IMR-90 (cell line): ENCODE measurements at regions not wholly inside any gene's neighbourhood (a gene's known extent, or its start where the extent isn't known, plus 50 kb on each side); places are given as distances from the start of the nearest gene placed in this dataset.

Source experiments
- ATAC-seq: fragments of 200-7000 bp; cut with Tn5 transposase; 2 replicates; pipeline ENCODE4 v1.9.1; 2020; ENCODE audit warnings: low read depth, mild to moderate bottlenecking, moderate library complexity
- BruUV-seq: library from RNA; stranded (reverse); fragments of 400-500 nt; replicated peaks from 2 replicates; lab custom pipeline; 2021; lab: Mats Ljungman, UMichigan
- CTCF ChIA-PET: fragments of 300-600 bp; formaldehyde crosslinking; extraction: SDS; loops from one replicate; lab custom pipeline; 2021; ENCODE audit warnings: antibody characterized with exemption; lab: Yijun Ruan, JAX
- POLR2A ChIA-PET: fragments of 300-600 bp; sonication (Branson Sonifier 250); formaldehyde crosslinking; loops from one replicate; lab custom pipeline; 2022; ENCODE audit warnings: antibody characterized with exemption; ENCODE audit not compliant: unreplicated experiment; lab: Charles Lee
- DNase-seq: peaks from one replicate; pipeline ENCODE4 v3.0.0; 2013
- H2AFZ ChIP-seq: replicated peaks from 2 replicates; pipeline ENCODE3; 2013; ENCODE audit warnings: low read length, mild to moderate bottlenecking; ENCODE audit not compliant: poor library complexity
- H2AK5ac ChIP-seq: 2 replicates; pipeline ENCODE4 v1.6.1; 2013; ENCODE audit warnings: low read depth, low read length, inconsistent platforms
- H2AK9ac ChIP-seq: replicated peaks from 2 replicates; pipeline ENCODE3; 2013; ENCODE audit warnings: mild to moderate bottlenecking, low read depth, low read length, moderate library complexity; ENCODE audit not compliant: poor library complexity
- H2BK120ac ChIP-seq: 2 replicates; pipeline ENCODE4 v1.6.1; 2013; ENCODE audit warnings: low read depth, low read length, inconsistent platforms
- H2BK15ac ChIP-seq: 3 replicates; pipeline ENCODE4 v1.6.1; 2013; ENCODE audit warnings: low read depth, low read length, inconsistent platforms
- H2BK20ac ChIP-seq: 2 replicates; pipeline ENCODE4 v1.6.1; 2013; ENCODE audit warnings: low read depth, mild to moderate bottlenecking, inconsistent platforms, low read length, moderate library complexity
- H2BK5ac ChIP-seq: 2 replicates; pipeline ENCODE4 v1.6.1; 2013; ENCODE audit warnings: mild to moderate bottlenecking, low read depth, low read length, inconsistent platforms; ENCODE audit not compliant: poor library complexity, severe bottlenecking
- H3K14ac ChIP-seq: replicated peaks from 2 replicates; pipeline ENCODE4 v1.6.1; 2013; ENCODE audit warnings: low read depth, low read length, inconsistent platforms
- H3K18ac ChIP-seq: 2 replicates; pipeline ENCODE4 v1.6.1; 2013; ENCODE audit warnings: low read depth, low read length, control low read depth
- H3K23ac ChIP-seq: 2 replicates; pipeline ENCODE4 v1.6.1; 2013; ENCODE audit warnings: low read depth, low read length, inconsistent platforms
- H3K27ac ChIP-seq: 2 replicates; pipeline ENCODE4 v1.5.1; 2013; ENCODE audit warnings: mild to moderate bottlenecking, control low read depth, low read length; ENCODE audit not compliant: insufficient read depth
- H3K27me3 ChIP-seq: 2 replicates; pipeline ENCODE4 v1.6.1; 2013; ENCODE audit warnings: low read length; ENCODE audit not compliant: control insufficient read depth, insufficient read depth
- H3K36me3 ChIP-seq: 2 replicates; pipeline ENCODE4 v1.6.1; 2013; ENCODE audit warnings: low read length, mixed read lengths; ENCODE audit not compliant: control insufficient read depth, insufficient read depth
- H3K4ac ChIP-seq: 2 replicates; pipeline ENCODE4 v1.6.1; 2013; ENCODE audit warnings: low read depth, low read length, inconsistent platforms
- H3K4me1 ChIP-seq: 2 replicates; pipeline ENCODE4 v1.6.1; 2013; ENCODE audit warnings: low read length, mixed read lengths; ENCODE audit not compliant: control insufficient read depth, insufficient read depth
- H3K4me2 ChIP-seq: 2 replicates; pipeline ENCODE4 v1.6.1; 2013; ENCODE audit warnings: low read depth, mild to moderate bottlenecking, control low read depth, low read length, moderate library complexity
- H3K4me3 ChIP-seq: 2 replicates; pipeline ENCODE4 v1.5.1; 2013; ENCODE audit warnings: low read depth, mild to moderate bottlenecking, control low read depth, low read length, moderate library complexity; ENCODE audit not compliant: insufficient read depth
- H3K56ac ChIP-seq: 2 replicates; pipeline ENCODE4 v1.6.1; 2013; ENCODE audit warnings: low read length, inconsistent platforms; ENCODE audit not compliant: insufficient read depth; ENCODE audit errors: extremely low read depth
- H3K79me1 ChIP-seq, 2 experiments: 2 replicates each; pipeline ENCODE4 v1.6.1; 2013; ENCODE audit warnings: low read length in 2 of 2, inconsistent platforms in 1 of 2, low read depth in 1 of 2
- H3K9ac ChIP-seq: 2 replicates; pipeline ENCODE4 v1.6.1; 2013; ENCODE audit warnings: low read depth, low read length, control low read depth
- H3K9me1 ChIP-seq: 2 replicates; pipeline ENCODE4 v1.6.1; 2013; ENCODE audit warnings: low read length, inconsistent platforms; ENCODE audit not compliant: insufficient read depth
- H3K9me3 ChIP-seq: 2 replicates; pipeline ENCODE4 v1.6.1; 2013; ENCODE audit warnings: low read length; ENCODE audit not compliant: control insufficient read depth, insufficient read depth
- H4K20me1 ChIP-seq: 2 replicates; pipeline ENCODE4 v1.6.1; 2013; ENCODE audit warnings: low read length, inconsistent platforms; ENCODE audit not compliant: insufficient read depth
- H4K5ac ChIP-seq: 2 replicates; pipeline ENCODE4 v1.6.1; 2013; ENCODE audit warnings: mild to moderate bottlenecking, low read depth, low read length, control low read depth
- H4K8ac ChIP-seq, 2 experiments: 2 replicates each; pipeline ENCODE4 v1.6.1; 2013; ENCODE audit warnings: low read depth in 2 of 2, low read length in 2 of 2, control low read depth in 1 of 2, inconsistent platforms in 1 of 2
- H4K91ac ChIP-seq: 2 replicates; pipeline ENCODE4 v1.6.1; 2013; ENCODE audit warnings: low read depth, low read length, inconsistent platforms; ENCODE audit not compliant: insufficient read depth
- BHLHE40 ChIP-seq: fragments of 150-350 bp; IDR thresholded peaks from 2 replicates; pipeline ENCODE4 v1.6.1; 2016; ENCODE audit warnings: mild to moderate bottlenecking, low read depth, low read length
- CEBPB ChIP-seq: IDR thresholded peaks from 2 replicates; pipeline ENCODE4 v1.6.1; 2012; ENCODE audit warnings: low read depth, low read length, improper control_type of control experiment
- CTCF ChIP-seq: conservative IDR thresholded peaks from 2 replicates; pipeline ENCODE4 v1.5.1; 2012; ENCODE audit warnings: mild to moderate bottlenecking, low read depth, low read length, improper control_type of control experiment
- FOS ChIP-seq: fragments of 150-350 bp; IDR thresholded peaks from 2 replicates; pipeline ENCODE4 v1.6.1; 2016; ENCODE audit warnings: low read depth, low read length
- MXI1 ChIP-seq: IDR thresholded peaks from 2 replicates; pipeline ENCODE4 v1.6.1; 2012; ENCODE audit warnings: low read depth, mild to moderate bottlenecking, low read length, moderate library complexity, borderline replicate concordance
- POLR2A ChIP-seq: IDR thresholded peaks from 2 replicates; pipeline ENCODE4 v1.6.1; 2012; ENCODE audit warnings: mild to moderate bottlenecking, low read depth, low read length
- RCOR1 ChIP-seq: IDR thresholded peaks from 2 replicates; pipeline ENCODE4 v1.6.1; 2012; ENCODE audit warnings: mild to moderate bottlenecking, low read length, improper control_type of control experiment; ENCODE audit not compliant: insufficient replicate concordance
- RFX5 ChIP-seq: IDR thresholded peaks from 2 replicates; pipeline ENCODE4 v1.8.0; 2012; ENCODE audit warnings: low read depth, mild to moderate bottlenecking, low read length, moderate library complexity
- SMC3 ChIP-seq: fragments of 150-350 bp; IDR thresholded peaks from 2 replicates; pipeline ENCODE4 v1.6.1; 2016; ENCODE audit warnings: low read depth, mild to moderate bottlenecking, antibody characterized with exemption, low read length, moderate library complexity
- WGBS, 2 experiments: methylation state at CpG; one replicate each; pipeline versions ENCODE4 v1.1.5 to v1.1.7; 2013; ENCODE audit warnings: missing lambda C conversion rate in 2 of 2; ENCODE audit not compliant: insufficient read length in 1 of 2; ENCODE audit errors: extremely low coverage in 2 of 2; 5-methylcytosine and 5-hydroxymethylcytosine counted together
- dilution Hi-C: fragments of 300-500 bp; cut with HindIII; formaldehyde crosslinking; loops from one replicate; pipeline ENCODE4 v1.14.3; 2018; ENCODE audit warnings: low sequenced_read_pairs; ENCODE audit not compliant: unreplicated experiment
- in situ Hi-C: fragments of 300-500 bp; cut with MboI; formaldehyde crosslinking; loops from 3 replicates; pipeline ENCODE4 v1.14.3; 2019; ENCODE audit warnings: low sequenced_read_pairs, inconsistent platforms, mixed read lengths
- intact Hi-C: fragments of 100-400 bp; cut with micrococcal nuclease; formaldehyde crosslinking; loops from 2 replicates; pipeline ENCODE4 v1.10.0; 2022
- TF ChIP-seq, protein P1 (sequence below): fragments of 150-350 bp; IDR thresholded peaks from 2 replicates; pipeline ENCODE4 v1.6.1; 2016; ENCODE audit warnings: low read depth, mild to moderate bottlenecking, low read length, moderate library complexity, borderline replicate concordance

DNA sequence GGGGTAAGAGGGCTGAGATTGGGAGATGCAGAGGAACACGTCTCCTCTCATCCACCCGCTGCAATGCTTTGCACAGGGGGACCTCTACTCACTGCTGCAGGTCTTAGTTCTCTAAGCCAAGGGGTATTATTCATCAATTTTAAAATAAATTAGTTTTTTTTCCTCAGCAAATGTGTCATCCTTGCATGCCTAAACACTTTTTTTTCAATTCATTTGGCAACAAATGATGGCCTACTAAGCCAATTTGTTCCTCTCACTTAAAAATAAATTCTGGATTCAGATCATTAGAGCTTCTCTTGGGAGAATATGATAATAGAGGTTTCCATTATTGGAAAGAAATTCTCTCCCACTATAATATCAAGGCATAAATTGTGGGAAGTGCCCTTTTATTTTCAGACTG, 338.3 kb downstream of the IRX1 start:
- Histone ChIP-seq H2BK20ac (no peak overlapping the region), H3K4me2 (no peak overlapping the region), H2AK9ac (no peak overlapping the region), H3K9ac (no peak overlapping the region), H3K56ac (no peak overlapping the region), H3K9me3 (peaks cover 19% of the 10 kb centered on the region), H3K4ac (no peak overlapping the region), H3K79me1 (no peaks in the 10 kb centered on the region), H4K20me1 (no peaks in the 10 kb centered on the region), H3K23ac (no peak overlapping the region), H3K4me3 (no peak overlapping the region), H3K36me3 (no peaks in the 10 kb centered on the region), H3K14ac (no peak overlapping the region), H3K18ac (no peak overlapping the region), H2AK5ac (no peak overlapping the region), H3K27ac (no peak overlapping the region), H3K9me1 (no peaks in the 10 kb centered on the region), H3K4me1 (no peaks in the 10 kb centered on the region), H3K27me3 (no peaks in the 10 kb centered on the region), H4K5ac (no peak overlapping the region), H2BK5ac (no peak overlapping the region), H4K91ac (no peak overlapping the region), H2BK15ac (no peak overlapping the region), H2BK120ac (no peak overlapping the region), H2AFZ (no peak overlapping the region), H4K8ac (no peak overlapping the region)
- intact Hi-C loops: no loop called here
- BruUV-seq: no TSS peak
- ATAC-seq (no peak), DNase-seq (no peak)
- in situ Hi-C loops: no loop called here
- CTCF ChIA-PET: no interaction called here
- POLR2A ChIA-PET: no interaction called here
- TF ChIP-seq BHLHE40: no peak
- TF ChIP-seq POLR2A: no peak
- TF ChIP-seq RFX5: no peak
- no peak for TF ChIP-seq FOS
- no peak for TF ChIP-seq CTCF
- TF ChIP-seq SMC3: no peak
- no peak for TF ChIP-seq CEBPB
- no peak for TF ChIP-seq RCOR1
- TF ChIP-seq, protein P1, sequence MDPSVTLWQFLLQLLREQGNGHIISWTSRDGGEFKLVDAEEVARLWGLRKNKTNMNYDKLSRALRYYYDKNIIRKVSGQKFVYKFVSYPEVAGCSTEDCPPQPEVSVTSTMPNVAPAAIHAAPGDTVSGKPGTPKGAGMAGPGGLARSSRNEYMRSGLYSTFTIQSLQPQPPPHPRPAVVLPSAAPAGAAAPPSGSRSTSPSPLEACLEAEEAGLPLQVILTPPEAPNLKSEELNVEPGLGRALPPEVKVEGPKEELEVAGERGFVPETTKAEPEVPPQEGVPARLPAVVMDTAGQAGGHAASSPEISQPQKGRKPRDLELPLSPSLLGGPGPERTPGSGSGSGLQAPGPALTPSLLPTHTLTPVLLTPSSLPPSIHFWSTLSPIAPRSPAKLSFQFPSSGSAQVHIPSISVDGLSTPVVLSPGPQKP: no peak
- no peak for TF ChIP-seq MXI1
- dilution Hi-C loops: no loop called here
- no CpG with 5 or more reads among the region's 2 CpGs for WGBS, 2 experiments
